H1 (cell line): ENCODE measurements at regions not wholly inside any gene's neighbourhood (a gene's known extent, or its start where the extent isn't known, plus 50 kb on each side); places are given as distances from the start of the nearest gene placed in this dataset.

ENCODE experiments used
- CHD1 ChIP-seq: IDR thresholded peaks from 2 replicates; pipeline ENCODE4 v1.6.1; 2012; ENCODE audit warnings: low read depth, low read length, improper control_type of control experiment
- CHD7 ChIP-seq: fragments of 300-600 bp; sonication (generic); IDR thresholded peaks from 2 replicates; pipeline ENCODE4 v1.7.1; 2012; ENCODE audit warnings: low read length, moderate library complexity, mild to moderate bottlenecking, inconsistent platforms; ENCODE audit not compliant: insufficient replicate concordance
- MAFK ChIP-seq: IDR thresholded peaks from 2 replicates; pipeline ENCODE4 v1.6.1; 2012; ENCODE audit warnings: low read depth, mild to moderate bottlenecking, improper control_type of control experiment, low read length
- SP4 ChIP-seq: IDR thresholded peaks from 2 replicates; pipeline ENCODE4 v1.6.1; 2012; ENCODE audit warnings: low read length, inconsistent platforms
- TCF12 ChIP-seq: IDR thresholded peaks from 2 replicates; pipeline ENCODE4 v1.6.1; 2011; ENCODE audit warnings: low read depth, mild to moderate bottlenecking, low read length
- TEAD4 ChIP-seq: IDR thresholded peaks from 2 replicates; pipeline ENCODE4 v1.6.1; 2012; ENCODE audit warnings: low read depth, low read length, inconsistent platforms, mixed read lengths

GRCh38 chr1:198106011-198106410 is 50.8 kb upstream of the NEK7 start (continued):
- TF ChIP-seq CHD1 (no peak), SP4 (no peak), CHD7 (no peak), MAFK (no peak), TEAD4 (no peak), TCF12 (no peak)
